H9 (cell line): ENCODE measurements at regions not wholly inside any gene's neighbourhood (a gene's known extent, or its start where the extent isn't known, plus 50 kb on each side); places are given as distances from the start of the nearest gene placed in this dataset.

Source experiments
- DNase-seq: peaks from one replicate; pipeline ENCODE4 v3.0.0-alpha.2; 2017
- H2AFZ ChIP-seq: one replicate; pipeline ENCODE4 v1.6.1; 2013; ENCODE audit warnings: mild to moderate bottlenecking, low read length, control low read depth, moderate library complexity
- H2AK5ac ChIP-seq: 2 replicates; pipeline ENCODE4 v1.6.1; 2013; ENCODE audit warnings: low read length, control low read depth, mixed read lengths; ENCODE audit not compliant: insufficient read length
- H2BK120ac ChIP-seq: one replicate; pipeline ENCODE4 v1.6.1; 2013; ENCODE audit warnings: low read depth, mild to moderate bottlenecking, low read length, control low read depth, inconsistent platforms; ENCODE audit not compliant: poor library complexity, severe bottlenecking
- H2BK12ac ChIP-seq: 2 replicates; pipeline ENCODE4 v1.6.1; 2013; ENCODE audit warnings: low read length, control low read depth, mixed read lengths, low read depth; ENCODE audit not compliant: insufficient read length
- H2BK15ac ChIP-seq: 2 replicates; pipeline ENCODE4 v1.6.1; 2013; ENCODE audit warnings: low read depth, low read length, control low read depth
- H2BK20ac ChIP-seq: one replicate; pipeline ENCODE4 v1.6.1; 2013; ENCODE audit warnings: low read depth, mild to moderate bottlenecking, low read length, control low read depth, inconsistent platforms; ENCODE audit not compliant: poor library complexity, severe bottlenecking
- H2BK5ac ChIP-seq: 2 replicates; pipeline ENCODE4 v1.6.1; 2013; ENCODE audit warnings: low read length, control low read depth, mixed read lengths; ENCODE audit not compliant: insufficient read length
- H3K14ac ChIP-seq: 2 replicates; pipeline ENCODE4 v1.6.1; 2013; ENCODE audit warnings: low read length, control low read depth; ENCODE audit not compliant: insufficient read depth
- H3K18ac ChIP-seq: 2 replicates; pipeline ENCODE4 v1.6.1; 2013; ENCODE audit warnings: low read depth, mild to moderate bottlenecking, mixed read lengths, low read length, control low read depth; ENCODE audit not compliant: insufficient read length
- H3K23ac ChIP-seq: 2 replicates; pipeline ENCODE4 v1.6.1; 2013; ENCODE audit warnings: low read length, control low read depth, mixed read lengths, low read depth; ENCODE audit not compliant: insufficient read length
- H3K23me2 ChIP-seq: 2 replicates; pipeline ENCODE4 v1.6.1; 2013; ENCODE audit warnings: low read depth, mild to moderate bottlenecking, mixed read lengths, low read length, control low read depth; ENCODE audit not compliant: insufficient read length, poor library complexity, severe bottlenecking
- H3K27ac ChIP-seq: 2 replicates; pipeline ENCODE4 v1.5.1; 2013; ENCODE audit warnings: low read length, control low read depth, mixed read lengths, low read depth; ENCODE audit not compliant: insufficient read length
- H3K27me3 ChIP-seq: 2 replicates; pipeline ENCODE4 v1.6.1; 2013; ENCODE audit warnings: low read length, control low read depth, inconsistent platforms; ENCODE audit not compliant: insufficient read depth
- H3K4ac ChIP-seq: 2 replicates; pipeline ENCODE4 v1.6.1; 2013; ENCODE audit warnings: low read depth, mild to moderate bottlenecking, control low read depth, inconsistent platforms, low read length, moderate library complexity
- H3K4me1 ChIP-seq: 2 replicates; pipeline ENCODE4 v1.6.1; 2013; ENCODE audit warnings: low read length, control low read depth, inconsistent platforms; ENCODE audit not compliant: insufficient read depth
- H3K4me2 ChIP-seq: 2 replicates; pipeline ENCODE4 v1.6.1; 2013; ENCODE audit warnings: low read length, control low read depth, mixed read lengths; ENCODE audit not compliant: insufficient read length, insufficient read depth
- H3K56ac ChIP-seq: 2 replicates; pipeline ENCODE4 v1.6.1; 2013; ENCODE audit warnings: low read depth, mild to moderate bottlenecking, mixed read lengths, low read length, control low read depth; ENCODE audit not compliant: insufficient read length
- H3K79me1 ChIP-seq: 2 replicates; pipeline ENCODE4 v1.6.1; 2013; ENCODE audit warnings: low read depth, mild to moderate bottlenecking, moderate library complexity, low read length, control low read depth, inconsistent platforms; ENCODE audit not compliant: insufficient read depth, poor library complexity, severe bottlenecking
- H3K79me2 ChIP-seq: 2 replicates; pipeline ENCODE4 v1.6.1; 2013; ENCODE audit warnings: low read length, control low read depth, inconsistent platforms; ENCODE audit not compliant: insufficient read depth
- H3K9ac ChIP-seq: 2 replicates; pipeline ENCODE4 v1.6.1; 2013; ENCODE audit warnings: low read length, control low read depth, mixed read lengths; ENCODE audit not compliant: insufficient read length; ENCODE audit errors: extremely low read depth
- H3K9me3 ChIP-seq: one replicate; pipeline ENCODE4 v1.6.1; 2013; ENCODE audit warnings: low read depth, low read length, inconsistent platforms; ENCODE audit not compliant: control insufficient read depth
- H3T11ph ChIP-seq: one replicate; pipeline ENCODE4 v1.6.1; 2013; ENCODE audit warnings: mild to moderate bottlenecking, low read length, control low read depth, inconsistent platforms
- H4K20me1 ChIP-seq: one replicate; pipeline ENCODE4 v1.6.1; 2013; ENCODE audit not compliant: control insufficient read depth, insufficient read length, insufficient read depth
- H4K5ac ChIP-seq: 2 replicates; pipeline ENCODE4 v1.6.1; 2013; ENCODE audit warnings: low read depth, mild to moderate bottlenecking, mixed read lengths, low read length, control low read depth; ENCODE audit not compliant: insufficient read length
- H4K8ac ChIP-seq: replicated peaks from 2 replicates; pipeline ENCODE4 v1.6.1; 2013; ENCODE audit warnings: low read length, control low read depth, mixed read lengths, low read depth; ENCODE audit not compliant: insufficient read length
- H4K91ac ChIP-seq: 2 replicates; pipeline ENCODE4 v1.6.1; 2013; ENCODE audit warnings: low read depth, mild to moderate bottlenecking, moderate library complexity, mixed read lengths, low read length, control low read depth; ENCODE audit not compliant: insufficient read length
- H3K27ac Mint-ChIP-seq, 3 experiments: 2 replicates in 2 of 3; 3 replicates in 1 of 3; pipeline ENCODE4 v1.8.0; 2020 to 2021; ENCODE audit warnings: mixed read lengths in 3 of 3, mild to moderate bottlenecking in 1 of 3, moderate library complexity in 1 of 3
- H3K27me3 Mint-ChIP-seq: 2 replicates; pipeline ENCODE4 v1.8.0; 2021; ENCODE audit warnings: low read depth, mild to moderate bottlenecking, moderate library complexity, mixed read lengths
- H3K36me3 Mint-ChIP-seq, 3 experiments: 2 replicates in 2 of 3; 3 replicates in 1 of 3; pipeline ENCODE4 v1.8.0; 2020 to 2021; ENCODE audit warnings: low read depth in 3 of 3, mixed read lengths in 3 of 3; ENCODE audit not compliant: insufficient read depth in 1 of 3
- H3K4me1 Mint-ChIP-seq, 2 experiments: 2 replicates each; pipeline ENCODE4 v1.8.0; 2020; ENCODE audit warnings: mixed read lengths in 2 of 2
- H3K4me3 Mint-ChIP-seq, 2 experiments: 2 replicates in 1 of 2; 3 replicates in 1 of 2; pipeline ENCODE4 v1.8.0; 2020 to 2021; ENCODE audit warnings: mild to moderate bottlenecking in 2 of 2, mixed read lengths in 2 of 2, moderate library complexity in 1 of 2
- H3K9me3 Mint-ChIP-seq, 2 experiments: 2 replicates in 1 of 2; 3 replicates in 1 of 2; pipeline ENCODE4 v1.8.0; 2020; ENCODE audit warnings: mild to moderate bottlenecking in 2 of 2, mixed read lengths in 2 of 2, moderate library complexity in 1 of 2
- CTCF ChIP-seq: fragments of 200-600 bp; sonication (generic); conservative IDR thresholded peaks from 3 replicates; pipeline ENCODE4 v1.8.0; 2021; ENCODE audit warnings: antibody characterized with exemption, mild to moderate bottlenecking
- WGBS: extraction: QIAGEN DNeasy Blood & Tissue Kit; methylation state at CpG from one replicate; pipeline ENCODE4 v1.1.7; 2013; ENCODE audit warnings: missing lambda C conversion rate, low lambda C conversion rate, mixed read lengths; ENCODE audit not compliant: insufficient read length; ENCODE audit errors: extremely low coverage; 5-methylcytosine and 5-hydroxymethylcytosine counted together

GRCh38 chr7:51785171-51785570, 468.6 kb upstream of the COBL start:
- no peaks in the 10 kb centered on the region for H4K20me1 ChIP-seq
- no peaks in the 10 kb centered on the region for H3K79me2 ChIP-seq
- H2BK5ac ChIP-seq: no peak overlapping the region
- no peak overlapping the region for H2BK12ac ChIP-seq
- H3K4ac ChIP-seq: no peak overlapping the region
- no peaks in the 10 kb centered on the region for H3K9me3 ChIP-seq
- no peak overlapping the region for H2BK20ac ChIP-seq
- H3K79me1 ChIP-seq: no peaks in the 10 kb centered on the region
- DNase-seq: no peak
- no peak overlapping the region for H3K56ac ChIP-seq
- H2BK120ac ChIP-seq: no peak overlapping the region
- Mint-ChIP-seq H3K36me3 (no peaks in the 10 kb centered on the region; a peak in 1 of 7 replicates), H3K27ac (no peak overlapping the region), H3K4me1 (peaks cover 3 to 4% of the 10 kb centered on the region in 2 experiments), H3K4me3 (no peak overlapping the region), H3K27me3 (no peaks in the 10 kb centered on the region), H3K9me3 (peaks cover 0 to 2% of the 10 kb centered on the region in 2 experiments; a peak in 3 of 5 replicates)
- no peaks in the 10 kb centered on the region for H3K27me3 ChIP-seq
- H2AK5ac ChIP-seq: no peak overlapping the region
- no peak overlapping the region for H3K4me2 ChIP-seq
- no peaks in the 10 kb centered on the region for H3K23me2 ChIP-seq
- no CpG with 5 or more reads among the region's 4 CpGs for WGBS
- H4K5ac ChIP-seq: no peak overlapping the region
- no peak overlapping the region for H3K18ac ChIP-seq
- no peak overlapping the region for H2BK15ac ChIP-seq
- no peak overlapping the region for H3K9ac ChIP-seq
- H3T11ph ChIP-seq: no peak overlapping the region
- H3K27ac ChIP-seq: no peak overlapping the region
- H3K14ac ChIP-seq: no peak overlapping the region
- H4K8ac ChIP-seq: no peak overlapping the region
- no peak overlapping the region for H4K91ac ChIP-seq
- TF ChIP-seq CTCF: no peak
- H2AFZ ChIP-seq: no peak overlapping the region
- H3K23ac ChIP-seq: no peak overlapping the region
- H3K4me1 ChIP-seq: no peaks in the 10 kb centered on the region
